ENCODE measurements at regions not wholly inside any gene's neighbourhood (a gene's known extent, or its start where the extent isn't known, plus 50 kb on each side); places are given as distances from the start of the nearest gene placed in this dataset.

- no peak overlapping the region for H4K8ac ChIP-seq (ENCODE audit: extremely low read depth, insufficient read depth, low read length)
- no peak overlapping the region for H2AK5ac ChIP-seq (ENCODE audit: low read depth, low read length)
- H3K18ac ChIP-seq (ENCODE audit: extremely low read depth, low read length), result no peak overlapping the region
- no peak overlapping the region for H3K56ac ChIP-seq (replicated peaks; ENCODE audit: insufficient read length, low read depth, low read length)
- no peak overlapping the region for H2AFZ ChIP-seq (ENCODE audit: low read length)
- no peak for FAIRE-seq
- no peak overlapping the region for H2BK12ac ChIP-seq (ENCODE audit: low read depth, low read length)
- DNase-seq (ENCODE audit: low read depth in 1 of 2, low spot score in 2 of 2), result no peak
- H4K91ac ChIP-seq (replicated peaks; ENCODE audit: insufficient read length, low read length), result no peak overlapping the region
- no peak for TF ChIP-seq HDAC6 (IDR thresholded peaks at IDR 0.05; ENCODE audit: low read depth, low read length)
- TF ChIP-seq EP300 (IDR thresholded peaks at IDR 0.05; ENCODE audit: borderline replicate concordance in 1 of 2, low read depth in 2 of 2, low read length in 2 of 2), result no peak
- no peak for TF ChIP-seq RXRA (IDR thresholded peaks at IDR 0.05; ENCODE audit: insufficient read depth, low read depth, low read length)
- TF ChIP-seq SRF (IDR thresholded peaks at IDR 0.05; ENCODE audit: low read depth, low read length), result no peak
- TF ChIP-seq CREB1 (IDR thresholded peaks at IDR 0.05), result no peak
- TF ChIP-seq, protein P1, sequence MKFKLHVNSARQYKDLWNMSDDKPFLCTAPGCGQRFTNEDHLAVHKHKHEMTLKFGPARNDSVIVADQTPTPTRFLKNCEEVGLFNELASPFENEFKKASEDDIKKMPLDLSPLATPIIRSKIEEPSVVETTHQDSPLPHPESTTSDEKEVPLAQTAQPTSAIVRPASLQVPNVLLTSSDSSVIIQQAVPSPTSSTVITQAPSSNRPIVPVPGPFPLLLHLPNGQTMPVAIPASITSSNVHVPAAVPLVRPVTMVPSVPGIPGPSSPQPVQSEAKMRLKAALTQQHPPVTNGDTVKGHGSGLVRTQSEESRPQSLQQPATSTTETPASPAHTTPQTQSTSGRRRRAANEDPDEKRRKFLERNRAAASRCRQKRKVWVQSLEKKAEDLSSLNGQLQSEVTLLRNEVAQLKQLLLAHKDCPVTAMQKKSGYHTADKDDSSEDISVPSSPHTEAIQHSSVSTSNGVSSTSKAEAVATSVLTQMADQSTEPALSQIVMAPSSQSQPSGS (IDR thresholded peaks at IDR 0.05; ENCODE audit: low read length), result no peak
- TF ChIP-seq TCF12 (IDR thresholded peaks at IDR 0.05; ENCODE audit: low read depth, low read length), result no peak
- H3K4ac ChIP-seq (replicated peaks; ENCODE audit: insufficient read length, low read depth, low read length), result no peak overlapping the region
- CTCF ChIA-PET (ENCODE audit: partially characterized antibody), result no interaction called here
- no peaks in the 10 kb centered on the region for H3K27me3 ChIP-seq (replicated peaks in 1 of 4; ENCODE audit: control insufficient read depth in 3 of 4, extremely low read depth in 1 of 4, insufficient read depth in 3 of 4, low read length in 3 of 4)
- no peak overlapping the region for H2BK5ac ChIP-seq (ENCODE audit: low read depth, low read length)
- no peaks in the 10 kb centered on the region for H4K20me1 ChIP-seq (replicated peaks in 1 of 2; ENCODE audit: control insufficient read depth in 1 of 2, insufficient read depth in 2 of 2, low read length in 2 of 2)
- H2BK20ac ChIP-seq (ENCODE audit: low read length), result no peak overlapping the region
- H4K5ac ChIP-seq (ENCODE audit: insufficient read length, low read depth, low read length), result no peak overlapping the region
- no peaks in the 10 kb centered on the region for H3K79me1 ChIP-seq (ENCODE audit: low read depth, low read length)
- H3K23ac ChIP-seq (ENCODE audit: insufficient read length), result no peak overlapping the region
- no peak overlapping the region for H3K4me3 ChIP-seq (ENCODE audit: extremely low read depth in 1 of 4, insufficient read depth in 2 of 4, low read depth in 3 of 4, low read length in 4 of 4)
- H3K23me2 ChIP-seq (ENCODE audit: low read depth, low read length), result no peaks in the 10 kb centered on the region
- H3K9ac ChIP-seq (replicated peaks in 1 of 4; ENCODE audit: extremely low read depth in 1 of 4, low read depth in 3 of 4, low read length in 3 of 4), result no peak overlapping the region
- no peaks in the 10 kb centered on the region for H3K79me2 ChIP-seq (ENCODE audit: control insufficient read depth in 1 of 2, insufficient read depth in 2 of 2, low read length in 2 of 2)
- H3K36me3 ChIP-seq (ENCODE audit: control insufficient read depth in 2 of 4, insufficient read depth in 4 of 4, low read length in 3 of 4), result no peaks in the 10 kb centered on the region
- no peak overlapping the region for H2BK15ac ChIP-seq (ENCODE audit: low read length)
- no peaks in the 10 kb centered on the region for H3K9me3 ChIP-seq (ENCODE audit: insufficient read depth in 2 of 2, low read depth in 1 of 2, low read length in 1 of 2)
- peaks cover 0 to 8% (median 0%) of the 10 kb centered on the region in 4 experiments; a peak in 2 of 7 replicates for H3K4me1 ChIP-seq (replicated peaks in 1 of 4; ENCODE audit: control insufficient read depth in 3 of 4, insufficient read depth in 4 of 4, low read length in 3 of 4)
- H3K4me2 ChIP-seq (ENCODE audit: insufficient read depth in 1 of 2, low read depth in 2 of 2, low read length in 2 of 2), result no peak overlapping the region
- no peak overlapping the region for H2BK120ac ChIP-seq (replicated peaks; ENCODE audit: low read depth, low read length)
- H3K27ac ChIP-seq (ENCODE audit: low read depth, low read length), result no peak overlapping the region
- POLR2A ChIA-PET (ENCODE audit: partially characterized antibody), result no interaction called here
- no peak overlapping the region for H3K14ac ChIP-seq (ENCODE audit: insufficient read length)
- 5% methylated on average over 1 of the region's 1 CpG; no CpG with 5 or more reads in 1 of the 2 experiments for WGBS, 2 experiments (ENCODE audit: extremely low coverage in 1 of 2, insufficient coverage in 1 of 2, insufficient read length in 1 of 2, insufficient replicate concordance in 2 of 2, low coverage in 1 of 2, low lambda C conversion rate in 2 of 2, missing lambda C conversion rate in 1 of 2)
Observed at GRCh38 chr13:68998056-68998455, 1109.6 kb upstream of the ATXN8OS start.

All from H1 (cell line).